ENCODE measurements at regions not wholly inside any gene's neighbourhood (a gene's known extent, or its start where the extent isn't known, plus 50 kb on each side); places are given as distances from the start of the nearest gene placed in this dataset.

DNA sequence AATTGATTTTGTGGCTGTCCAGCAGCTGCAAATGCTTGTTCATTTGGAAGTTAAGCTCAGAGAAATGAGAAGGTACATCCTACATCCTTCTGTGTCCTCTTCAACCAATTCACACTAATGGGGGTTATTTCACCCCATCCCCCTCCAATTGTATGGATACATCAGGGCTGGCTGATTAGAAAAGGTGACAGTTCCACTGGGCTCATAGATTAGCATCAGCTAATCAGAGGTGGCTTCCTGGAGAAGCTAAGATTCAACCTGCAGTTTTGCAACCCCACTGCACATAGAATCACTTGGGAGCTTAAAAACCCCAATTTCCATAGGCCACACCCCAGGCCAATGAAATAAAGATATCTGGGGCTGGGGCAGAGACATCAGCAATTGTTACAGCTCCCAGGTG, 217.7 kb upstream of the TLE3 start:
- no peak overlapping the region for H4K8ac ChIP-seq (ENCODE audit: extremely low read depth, insufficient read depth, low read length)
- H2BK5ac ChIP-seq (ENCODE audit: low read depth, low read length) = no peak overlapping the region
- no peak overlapping the region for H3K4ac ChIP-seq (replicated peaks; ENCODE audit: insufficient read length, low read depth, low read length)

More for the DNA sequence above, 217.7 kb upstream of the TLE3 start:
- H3K4me1 ChIP-seq (replicated peaks in 1 of 4; ENCODE audit: control insufficient read depth in 3 of 4, insufficient read depth in 4 of 4, low read length in 3 of 4) = peaks cover 0 to 13% (median 6%) of the 10 kb centered on the region in 4 experiments; a peak in 3 of 7 replicates
- no peak overlapping the region for H2BK12ac ChIP-seq (ENCODE audit: low read depth, low read length)
- no peak overlapping the region; a peak in 1 of 4 replicates for H3K4me2 ChIP-seq (ENCODE audit: insufficient read depth in 1 of 2, low read depth in 2 of 2, low read length in 2 of 2)
- ChIA-PET POLR2A (ENCODE audit: partially characterized antibody) (interaction anchor here (1.2 kb wide), 1 partner anchor 15 kb away, joined by 3 read pairs; no protein-coding TSS in a partner anchor), CTCF (ENCODE audit: partially characterized antibody) (interaction anchor here (0.6 to 1.5 kb wide), 5 partner anchors 12 to 219 kb away, joined by 3 to 5 read pairs (median 3); no protein-coding TSS in a partner anchor)
- H2AK5ac ChIP-seq (ENCODE audit: low read depth, low read length) = no peak overlapping the region
- H3K79me1 ChIP-seq (ENCODE audit: low read depth, low read length) = no peaks in the 10 kb centered on the region
- no peaks in the 10 kb centered on the region for H3K79me2 ChIP-seq (ENCODE audit: control insufficient read depth in 1 of 2, insufficient read depth in 2 of 2, low read length in 2 of 2)
- no peak overlapping the region for H3K56ac ChIP-seq (replicated peaks; ENCODE audit: insufficient read length, low read depth, low read length)
- DNase-seq (ENCODE audit: low read depth in 1 of 2, low spot score in 2 of 2) = no peak
- H3K27me3 ChIP-seq (replicated peaks in 1 of 4; ENCODE audit: control insufficient read depth in 3 of 4, extremely low read depth in 1 of 4, insufficient read depth in 3 of 4, low read length in 3 of 4) = no peaks in the 10 kb centered on the region; a peak in 1 of 7 replicates
- H3K23ac ChIP-seq (ENCODE audit: insufficient read length) = no peak overlapping the region
- H2BK120ac ChIP-seq (replicated peaks; ENCODE audit: low read depth, low read length) = no peak overlapping the region
- no peak overlapping the region for H3K14ac ChIP-seq (ENCODE audit: insufficient read length)
- no peak overlapping the region for H3K27ac ChIP-seq (ENCODE audit: low read depth, low read length)
- H3K4me3 ChIP-seq (ENCODE audit: extremely low read depth in 1 of 4, insufficient read depth in 2 of 4, low read depth in 3 of 4, low read length in 4 of 4) = no peak overlapping the region
- no peak for TF ChIP-seq EZH2 (IDR thresholded peaks at IDR 0.05; ENCODE audit: low read depth, low read length, severe bottlenecking)
- TF ChIP-seq GABPA (IDR thresholded peaks at IDR 0.05; ENCODE audit: borderline replicate concordance, insufficient read depth, low read length) = no peak
- no peak for TF ChIP-seq TAF7 (optimal IDR thresholded peaks at IDR 0.05; ENCODE audit: borderline replicate concordance, low read depth, low read length)
- H3K9me3 ChIP-seq (ENCODE audit: insufficient read depth in 2 of 2, low read depth in 1 of 2, low read length in 1 of 2) = no peaks in the 10 kb centered on the region
- no peaks in the 10 kb centered on the region for H4K20me1 ChIP-seq (replicated peaks in 1 of 2; ENCODE audit: control insufficient read depth in 1 of 2, insufficient read depth in 2 of 2, low read length in 2 of 2)
- H2BK20ac ChIP-seq (ENCODE audit: low read length) = no peak overlapping the region
- no peak overlapping the region for H4K5ac ChIP-seq (ENCODE audit: insufficient read length, low read depth, low read length)
- H4K91ac ChIP-seq (replicated peaks; ENCODE audit: insufficient read length, low read length) = no peak overlapping the region
- no peak overlapping the region for H2BK15ac ChIP-seq (ENCODE audit: low read length)
- no peak for FAIRE-seq
- no peak overlapping the region for H2AFZ ChIP-seq (ENCODE audit: low read length)
- no peak overlapping the region for H3K9ac ChIP-seq (replicated peaks in 1 of 4; ENCODE audit: extremely low read depth in 1 of 4, low read depth in 3 of 4, low read length in 3 of 4)
- no peaks in the 10 kb centered on the region for H3K23me2 ChIP-seq (ENCODE audit: low read depth, low read length)
- no peak overlapping the region for H3K18ac ChIP-seq (ENCODE audit: extremely low read depth, low read length)
- no peaks in the 10 kb centered on the region for H3K36me3 ChIP-seq (ENCODE audit: control insufficient read depth in 2 of 4, insufficient read depth in 4 of 4, low read length in 3 of 4)

Measured in H1 (cell line).